ENCODE measurements at regions not wholly inside any gene's neighbourhood (a gene's known extent, or its start where the extent isn't known, plus 50 kb on each side); places are given as distances from the start of the nearest gene placed in this dataset.

DNA sequence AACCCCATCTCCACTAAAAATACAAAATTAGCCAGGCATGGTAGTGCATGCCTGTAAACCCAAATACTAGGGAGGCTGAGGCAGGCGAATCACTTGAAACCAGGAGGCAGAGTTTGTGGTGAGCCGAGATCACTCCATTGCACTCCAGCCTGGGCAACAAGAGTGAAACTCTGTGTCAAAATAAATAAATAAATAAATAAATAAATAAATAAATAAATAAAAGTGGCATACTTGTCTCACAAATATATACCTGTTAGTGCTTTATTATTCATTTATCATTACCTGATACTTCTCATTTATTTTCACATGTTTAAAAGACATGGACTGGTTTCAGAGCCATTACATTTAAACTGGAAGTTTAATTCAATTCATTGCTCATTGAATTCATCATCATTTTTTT is 491.4 kb upstream of the CDH7 start:
- TF ChIP-seq POLR2A (IDR thresholded peaks at IDR 0.05; ENCODE audit: low read length) (no peak), GATA1 (IDR thresholded peaks at IDR 0.05; ENCODE audit: low read depth, low read length) (no peak)
